ENCODE measurements at regions not wholly inside any gene's neighbourhood (a gene's known extent, or its start where the extent isn't known, plus 50 kb on each side); places are given as distances from the start of the nearest gene placed in this dataset.

- DNase-seq (ENCODE audit: low read depth in 2 of 2) = no peak
These were observed 374.9 kb downstream of the MCTP2 start for GRCh38 chr15:94606286-94606685.

GRCh38 chr15:94607176-94607654 is 375.9 kb downstream of the MCTP2 start:
- peak; percentile 98 to 99 for DNase-seq (ENCODE audit: low read depth in 2 of 2)

- DNase-seq (ENCODE audit: low read depth in 2 of 2) = no peak
These were observed 378.7 kb downstream of the MCTP2 start for GRCh38 chr15:94610069-94610468.

- peak; percentile 60 to 72 for DNase-seq (ENCODE audit: low read depth in 2 of 2)
These were observed 379.1 kb downstream of the MCTP2 start for GRCh38 chr15:94610485-94610884.

GRCh38 chr15:94611656-94612055 is 380.3 kb downstream of the MCTP2 start:
- DNase-seq (ENCODE audit: low read depth in 2 of 2) = no peak

GRCh38 chr15:94615688-94616087 is 384.3 kb downstream of the MCTP2 start:
- DNase-seq (ENCODE audit: low read depth in 2 of 2) = no peak

GRCh38 chr15:94620632-94621031 is 389.3 kb downstream of the MCTP2 start:
- no peak for DNase-seq (ENCODE audit: low read depth in 2 of 2)

GRCh38 chr15:94621736-94622135 is 390.4 kb downstream of the MCTP2 start:
- no peak for DNase-seq (ENCODE audit: low read depth in 2 of 2)

- no peak for DNase-seq (ENCODE audit: low read depth in 2 of 2)
These were observed 395.6 kb downstream of the MCTP2 start for GRCh38 chr15:94626949-94627348.

- DNase-seq (ENCODE audit: low read depth in 2 of 2) = no peak
These were observed 400.2 kb downstream of the MCTP2 start for GRCh38 chr15:94631608-94632007.

- no peak for DNase-seq (ENCODE audit: low read depth in 2 of 2)
These were observed 406.8 kb downstream of the MCTP2 start for GRCh38 chr15:94638183-94638582.

- no peak for DNase-seq (ENCODE audit: low read depth in 2 of 2)
These were observed 408.3 kb downstream of the MCTP2 start for GRCh38 chr15:94639701-94640100.

- DNase-seq (ENCODE audit: low read depth in 2 of 2) = no peak
These were observed 413.1 kb downstream of the MCTP2 start for GRCh38 chr15:94644433-94644832.

- no peak for DNase-seq (ENCODE audit: low read depth in 2 of 2)
These were observed 421.7 kb downstream of the MCTP2 start for GRCh38 chr15:94653071-94653470.

GRCh38 chr15:94655249-94655880 is 424.0 kb downstream of the MCTP2 start:
- no peak for DNase-seq (ENCODE audit: low read depth in 2 of 2)

GRCh38 chr15:94665676-94666441 is 434.5 kb downstream of the MCTP2 start:
- no peak for DNase-seq (ENCODE audit: low read depth in 2 of 2)

GRCh38 chr15:94666553-94666952 is 435.2 kb downstream of the MCTP2 start:
- no peak for DNase-seq (ENCODE audit: low read depth in 2 of 2)

GRCh38 chr15:94667109-94667508 is 435.7 kb downstream of the MCTP2 start:
- no peak for DNase-seq (ENCODE audit: low read depth in 2 of 2)

GRCh38 chr15:94670438-94671034 is 439.2 kb downstream of the MCTP2 start:
- peak; percentile 74 to 83 for DNase-seq (ENCODE audit: low read depth in 2 of 2)

- peak in 1 of 2 donors; percentile 88 for DNase-seq (ENCODE audit: low read depth in 2 of 2)
These were observed 440.6 kb downstream of the MCTP2 start for GRCh38 chr15:94671858-94672532.

- no peak for DNase-seq (ENCODE audit: low read depth in 2 of 2)
These were observed 442.4 kb downstream of the MCTP2 start for GRCh38 chr15:94673801-94674200.

- DNase-seq (ENCODE audit: low read depth in 2 of 2) = no peak
These were observed 442.9 kb downstream of the MCTP2 start for GRCh38 chr15:94674296-94674695.

Data from dermis microvascular lymphatic vessel endothelial cell (primary cell).